ENCODE measurements at regions not wholly inside any gene's neighbourhood (a gene's known extent, or its start where the extent isn't known, plus 50 kb on each side); places are given as distances from the start of the nearest gene placed in this dataset.

- no peak for TF ChIP-seq CTCF (IDR thresholded peaks at IDR 0.05)
- TF ChIP-seq POLR2A (IDR thresholded peaks at IDR 0.05), result no peak
Measured at GRCh38 chr18:47611649-47612048, 318.8 kb downstream of the SMAD2 start.

Measured in right lobe of liver (tissue), 4 donors.